Activated CD8-positive, alpha-beta memory T cell treated with anti-CD3 and anti-CD28 coated beads, Interleukin-2, amount 10 ng/mL, durations not matched to agents 7 days and 5 days (primary cell): ENCODE measurements at regions not wholly inside any gene's neighbourhood (a gene's known extent, or its start where the extent isn't known, plus 50 kb on each side); places are given as distances from the start of the nearest gene placed in this dataset.
"Not testable (repeated sequence)": the region's sequence is repeated elsewhere in the genome, so short reads cannot be mapped to it uniquely, and the experiment has no call there.

Source experiments
- ATAC-seq: fragments of 150-1000 bp; cut with Tn5 transposase; one replicate; pipeline ENCODE4 v1.10.0; 2021; ENCODE audit warnings: moderate library complexity
- CTCF ChIA-PET: fragments of 350-600 bp; sonication (Branson Sonifier 250); formaldehyde crosslinking; loops from one replicate; lab custom pipeline; 2021; ENCODE audit warnings: antibody characterized with exemption; lab: Charles Lee
- DNase-seq: peaks from one replicate; pipeline ENCODE4 v3.0.0-alpha.2; 2020
- H3K27ac Mint-ChIP-seq: one replicate; pipeline ENCODE4 v1.8.0; 2021; ENCODE audit warnings: mild to moderate bottlenecking, mixed read lengths
- H3K27me3 Mint-ChIP-seq: one replicate; pipeline ENCODE4 v1.8.0; 2021; ENCODE audit warnings: mixed read lengths
- H3K36me3 Mint-ChIP-seq: one replicate; pipeline ENCODE4 v1.8.0; 2021; ENCODE audit warnings: mild to moderate bottlenecking, mixed read lengths
- H3K4me1 Mint-ChIP-seq: one replicate; pipeline ENCODE4 v1.8.0; 2021; ENCODE audit warnings: mixed read lengths
- H3K4me3 Mint-ChIP-seq: one replicate; pipeline ENCODE4 v1.8.0; 2021; ENCODE audit warnings: mild to moderate bottlenecking, moderate library complexity, mixed read lengths
- H3K9me3 Mint-ChIP-seq: one replicate; pipeline ENCODE4 v1.8.0; 2022; ENCODE audit warnings: low read depth, mixed read lengths

DNA sequence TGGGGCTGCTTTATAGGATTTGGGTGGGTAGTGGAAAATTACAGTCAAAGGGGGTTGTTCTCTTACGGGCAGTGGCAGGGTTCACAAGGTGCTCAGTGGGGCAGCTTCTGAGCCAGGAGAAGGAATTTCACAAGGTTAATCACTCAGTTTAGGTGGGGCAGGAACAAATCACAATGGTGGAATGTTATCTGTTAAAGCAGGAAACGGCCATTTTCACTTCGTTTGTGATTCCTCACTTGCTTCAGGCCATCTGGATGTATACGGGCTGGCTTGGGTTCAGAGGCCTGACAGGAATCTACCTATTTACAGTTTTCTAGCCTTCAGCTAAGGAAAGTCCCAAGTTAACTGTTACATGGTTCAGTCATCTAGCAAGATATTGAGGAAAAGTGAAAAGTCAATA lies 1003.5 kb downstream of the STPG2 start:
- DNase-seq (no peak), ATAC-seq (no peak)
- CTCF ChIA-PET: no interaction called here

DNA sequence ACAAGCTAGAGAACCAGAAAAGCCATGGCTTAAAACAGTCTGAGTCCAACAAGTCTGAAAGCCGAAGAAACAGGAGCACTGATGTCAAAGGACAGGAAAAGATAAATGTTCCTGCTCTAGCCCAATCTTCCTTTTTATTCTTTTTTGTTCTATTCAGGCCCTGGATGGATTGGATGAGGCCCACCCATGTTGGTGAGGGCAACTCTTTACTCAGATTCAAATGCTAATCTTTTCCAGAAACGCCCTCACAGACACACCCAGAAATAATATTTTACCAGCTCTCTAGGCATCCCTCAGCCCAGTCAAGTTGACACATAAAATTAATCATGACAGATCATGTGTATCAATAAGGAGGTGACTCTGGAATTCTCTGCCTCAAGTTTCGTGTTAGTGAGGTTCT lies 1002.7 kb downstream of the STPG2 start:
- no peak for ATAC-seq
- Mint-ChIP-seq H3K4me3 (no peak overlapping the region), H3K36me3 (no peaks in the 10 kb centered on the region), H3K9me3 (peaks cover 4% of the 10 kb centered on the region), H3K27me3 (no peaks in the 10 kb centered on the region), H3K4me1 (no peaks in the 10 kb centered on the region), H3K27ac (no peak overlapping the region)
- CTCF ChIA-PET: no interaction called here
- no peak for DNase-seq

More for the DNA sequence above, 1003.5 kb downstream of the STPG2 start:
- H3K27ac Mint-ChIP-seq: no peak overlapping the region
- no peaks in the 10 kb centered on the region for H3K4me1 Mint-ChIP-seq
- H3K9me3 Mint-ChIP-seq: peaks cover 4% of the 10 kb centered on the region
- H3K4me3 Mint-ChIP-seq: no peak overlapping the region
- no peaks in the 10 kb centered on the region for H3K27me3 Mint-ChIP-seq
- no peaks in the 10 kb centered on the region for H3K36me3 Mint-ChIP-seq

DNA sequence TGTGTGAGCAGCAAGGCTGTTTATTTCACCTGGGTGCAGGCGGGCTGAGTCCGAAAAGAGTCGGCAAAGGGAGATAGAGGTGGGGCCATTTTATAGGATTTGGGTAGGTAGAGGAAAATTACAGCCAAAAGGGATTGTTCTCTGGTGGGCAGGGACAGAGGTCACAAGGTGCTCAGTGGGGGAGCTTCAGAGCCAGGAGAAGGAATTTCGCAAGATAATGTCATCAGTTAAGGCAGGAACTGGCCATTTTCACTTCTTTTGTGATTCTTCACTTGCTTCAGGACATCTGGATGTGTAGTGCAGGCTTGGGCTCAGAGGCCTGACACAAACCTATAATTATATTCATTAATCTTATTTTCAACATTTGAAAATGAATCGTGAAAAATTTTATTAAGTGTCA lies 1001.9 kb downstream of the STPG2 start:
- CTCF ChIA-PET, DNase-seq, H3K4me3 Mint-ChIP-seq, H3K9me3 Mint-ChIP-seq, H3K36me3 Mint-ChIP-seq, H3K4me1 Mint-ChIP-seq, H3K27ac Mint-ChIP-seq, H3K27me3 Mint-ChIP-seq, ATAC-seq: not testable (repeated sequence)

GRCh38 chr4:97142410-97142809 lies 1000.9 kb downstream of the STPG2 start:
- ATAC-seq: no peak
- DNase-seq: no peak
- H3K27me3 Mint-ChIP-seq: no peaks in the 10 kb centered on the region
- no peaks in the 10 kb centered on the region for H3K4me1 Mint-ChIP-seq
- peaks cover 4% of the 10 kb centered on the region for H3K9me3 Mint-ChIP-seq
- H3K36me3 Mint-ChIP-seq: no peaks in the 10 kb centered on the region
- CTCF ChIA-PET: no interaction called here
- no peak overlapping the region for H3K27ac Mint-ChIP-seq
- H3K4me3 Mint-ChIP-seq: no peak overlapping the region

GRCh38 chr4:97142893-97143292 lies 1000.4 kb downstream of the STPG2 start:
- ATAC-seq (no peak), DNase-seq (no peak)
- Mint-ChIP-seq H3K9me3 (peaks cover 4% of the 10 kb centered on the region), H3K27ac (no peak overlapping the region), H3K4me3 (no peak overlapping the region), H3K36me3 (no peaks in the 10 kb centered on the region), H3K27me3 (no peaks in the 10 kb centered on the region), H3K4me1 (no peaks in the 10 kb centered on the region)
- CTCF ChIA-PET: no interaction called here

GRCh38 chr4:97144199-97144598 lies 999.1 kb downstream of the STPG2 start:
- Mint-ChIP-seq H3K36me3 (no peaks in the 10 kb centered on the region), H3K27me3 (no peaks in the 10 kb centered on the region), H3K27ac (no peak overlapping the region), H3K4me3 (no peak overlapping the region), H3K4me1 (no peaks in the 10 kb centered on the region), H3K9me3 (no peaks in the 10 kb centered on the region)
- DNase-seq: no peak
- ATAC-seq: no peak
- CTCF ChIA-PET: no interaction called here

DNA sequence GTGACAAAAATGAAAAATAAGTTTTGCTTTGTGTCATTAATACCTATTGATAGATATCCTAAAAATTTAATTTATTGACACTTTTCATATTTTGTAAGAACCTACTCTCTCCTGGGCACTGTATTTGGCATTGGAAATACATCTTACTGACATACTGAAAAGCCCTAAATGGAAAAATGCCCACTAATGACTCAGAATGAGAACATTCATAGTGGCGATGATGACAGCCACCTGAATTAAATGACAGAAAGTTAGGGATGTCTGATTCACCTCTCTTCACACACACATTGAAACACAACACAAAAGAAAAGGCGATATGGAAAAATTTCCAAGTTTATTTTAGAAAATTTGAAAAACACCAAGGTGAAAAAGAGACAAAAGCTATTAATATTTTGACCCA lies 992.3 kb downstream of the STPG2 start:
- Mint-ChIP-seq H3K27me3 (no peaks in the 10 kb centered on the region), H3K27ac (no peak overlapping the region), H3K4me3 (no peak overlapping the region), H3K4me1 (no peaks in the 10 kb centered on the region), H3K9me3 (no peaks in the 10 kb centered on the region), H3K36me3 (no peaks in the 10 kb centered on the region)
- DNase-seq: no peak
- CTCF ChIA-PET: no interaction called here
- no peak for ATAC-seq

GRCh38 chr4:97152149-97152548 lies 991.1 kb downstream of the STPG2 start:
- Mint-ChIP-seq H3K27ac (no peak overlapping the region), H3K36me3 (no peaks in the 10 kb centered on the region), H3K4me3 (no peak overlapping the region), H3K4me1 (no peaks in the 10 kb centered on the region), H3K9me3 (no peaks in the 10 kb centered on the region), H3K27me3 (no peaks in the 10 kb centered on the region)
- DNase-seq (no peak), ATAC-seq (no peak)
- CTCF ChIA-PET: no interaction called here

GRCh38 chr4:97153042-97153441 lies 990.2 kb downstream of the STPG2 start:
- CTCF ChIA-PET: no interaction called here
- Mint-ChIP-seq H3K27me3 (no peaks in the 10 kb centered on the region), H3K4me1 (no peaks in the 10 kb centered on the region), H3K4me3 (no peak overlapping the region), H3K27ac (no peak overlapping the region), H3K36me3 (no peaks in the 10 kb centered on the region), H3K9me3 (no peaks in the 10 kb centered on the region)
- DNase-seq (no peak), ATAC-seq (no peak)

GRCh38 chr4:97159625-97160024 lies 983.7 kb downstream of the STPG2 start:
- no peaks in the 10 kb centered on the region for H3K9me3 Mint-ChIP-seq
- ATAC-seq (no peak), DNase-seq (no peak)
- CTCF ChIA-PET: no interaction called here
- H3K36me3 Mint-ChIP-seq: no peaks in the 10 kb centered on the region
- no peak overlapping the region for H3K27ac Mint-ChIP-seq
- no peak overlapping the region for H3K4me3 Mint-ChIP-seq
- H3K4me1 Mint-ChIP-seq: no peaks in the 10 kb centered on the region
- no peaks in the 10 kb centered on the region for H3K27me3 Mint-ChIP-seq

DNA sequence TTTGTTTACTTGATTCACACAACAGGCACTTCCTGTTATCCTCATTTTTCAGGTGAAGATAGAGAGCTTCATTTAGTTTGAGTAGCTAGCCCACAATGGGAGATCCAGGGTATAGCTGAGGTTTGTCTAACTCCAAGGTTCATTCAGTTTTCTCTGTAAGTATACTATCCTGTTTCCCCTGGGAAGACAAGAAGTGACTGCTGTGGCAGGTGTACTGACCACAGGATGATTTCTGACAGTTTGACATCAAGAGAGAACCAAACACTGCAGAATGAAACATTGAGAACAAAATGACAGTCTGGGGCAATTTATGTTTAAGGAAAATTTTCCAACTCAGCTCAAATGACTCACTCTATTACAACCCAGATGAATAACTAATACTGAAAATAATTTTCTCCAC lies 958.0 kb downstream of the STPG2 start:
- H3K27ac Mint-ChIP-seq: no peak overlapping the region
- CTCF ChIA-PET: no interaction called here
- DNase-seq (no peak), ATAC-seq (no peak)
- H3K4me1 Mint-ChIP-seq: no peaks in the 10 kb centered on the region
- H3K36me3 Mint-ChIP-seq: no peaks in the 10 kb centered on the region
- no peaks in the 10 kb centered on the region for H3K27me3 Mint-ChIP-seq
- peaks cover 7% of the 10 kb centered on the region for H3K9me3 Mint-ChIP-seq
- H3K4me3 Mint-ChIP-seq: no peak overlapping the region

GRCh38 chr4:97197106-97197505 lies 946.2 kb downstream of the STPG2 start:
- Mint-ChIP-seq H3K27me3 (no peaks in the 10 kb centered on the region), H3K36me3 (no peaks in the 10 kb centered on the region), H3K4me3 (no peak overlapping the region), H3K9me3 (peaks cover 4% of the 10 kb centered on the region), H3K27ac (no peak overlapping the region), H3K4me1 (no peaks in the 10 kb centered on the region)
- ATAC-seq (no peak), DNase-seq (no peak)
- CTCF ChIA-PET: no interaction called here

DNA sequence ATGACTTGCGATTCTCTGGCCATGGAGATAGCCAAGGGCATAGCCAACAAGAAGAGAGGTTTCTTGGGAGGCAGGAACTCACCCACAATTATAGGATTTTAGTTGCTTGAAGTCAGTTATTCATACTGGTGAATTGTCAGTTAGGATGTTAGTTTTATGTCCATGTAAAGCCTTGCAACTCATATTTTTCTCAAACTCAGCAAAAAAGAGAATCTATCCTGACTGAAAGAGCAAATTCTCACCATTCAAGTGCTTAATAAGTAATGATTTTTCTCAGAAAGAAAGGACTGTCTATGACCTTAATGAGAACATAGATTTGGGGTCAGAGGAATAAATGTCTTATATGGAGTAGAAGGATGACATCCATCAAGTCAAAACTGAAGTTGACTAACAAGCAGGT lies 934.5 kb downstream of the STPG2 start:
- no peaks in the 10 kb centered on the region for H3K27me3 Mint-ChIP-seq
- DNase-seq: no peak

DNA sequence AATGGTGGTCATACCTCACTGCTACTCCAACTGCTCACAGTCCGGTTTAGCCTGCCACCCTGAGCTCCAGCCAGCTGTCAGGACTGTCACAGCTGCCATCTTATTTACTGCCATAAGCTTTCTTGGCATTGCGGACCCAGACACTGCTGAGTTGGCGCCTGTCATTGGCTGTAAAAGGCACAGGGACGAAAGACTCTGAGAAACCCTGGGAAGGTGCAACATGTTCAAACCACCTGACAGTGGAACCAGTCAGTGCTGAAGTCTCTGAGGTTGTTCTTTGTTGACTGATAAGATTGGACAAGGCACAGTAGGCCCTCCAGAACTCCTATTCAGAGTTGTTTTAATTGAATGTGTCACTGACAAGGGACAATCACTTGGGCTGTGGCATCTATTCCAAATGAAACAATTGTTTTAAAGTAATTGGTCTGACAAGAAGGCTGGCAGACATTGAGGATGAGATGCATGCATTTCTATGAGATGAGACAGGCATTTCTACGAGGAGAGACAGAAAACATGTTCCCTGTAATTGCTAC lies 927.8 kb downstream of the STPG2 start:
- no peaks in the 10 kb centered on the region for H3K36me3 Mint-ChIP-seq
- no peaks in the 10 kb centered on the region for H3K9me3 Mint-ChIP-seq
- ATAC-seq (no peak), DNase-seq (no peak)
- CTCF ChIA-PET: no interaction called here
- no peak overlapping the region for H3K4me3 Mint-ChIP-seq
- no peaks in the 10 kb centered on the region for H3K4me1 Mint-ChIP-seq
- no peak overlapping the region for H3K27ac Mint-ChIP-seq
- H3K27me3 Mint-ChIP-seq: no peaks in the 10 kb centered on the region

More for the DNA sequence above, 934.5 kb downstream of the STPG2 start:
- Mint-ChIP-seq H3K27ac (no peak overlapping the region), H3K4me1 (no peaks in the 10 kb centered on the region), H3K9me3 (peaks cover 5% of the 10 kb centered on the region), H3K4me3 (no peak overlapping the region), H3K36me3 (no peaks in the 10 kb centered on the region)
- ATAC-seq: no peak
- CTCF ChIA-PET: no interaction called here

DNA sequence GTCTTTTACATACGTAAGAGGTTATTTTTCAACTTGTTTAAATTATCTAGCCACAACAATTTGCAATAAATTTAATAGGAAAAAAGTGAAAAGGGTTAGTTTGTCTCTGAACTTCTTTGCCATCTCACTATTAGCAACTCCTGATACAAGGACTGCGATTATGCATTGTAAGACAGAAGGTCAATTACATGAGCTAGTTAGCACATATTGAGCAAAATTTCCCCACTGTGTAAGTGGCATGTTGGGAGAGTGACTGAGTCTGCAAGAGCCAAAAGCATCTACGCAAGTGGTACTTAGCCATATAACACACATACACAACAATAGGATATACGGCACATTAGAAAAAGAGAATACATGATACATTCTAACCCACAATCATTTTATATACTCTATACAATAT lies 927.2 kb downstream of the STPG2 start:
- DNase-seq (no peak), ATAC-seq (no peak)
- Mint-ChIP-seq H3K4me3 (no peak overlapping the region), H3K36me3 (no peaks in the 10 kb centered on the region), H3K27me3 (no peaks in the 10 kb centered on the region), H3K4me1 (no peaks in the 10 kb centered on the region), H3K27ac (no peak overlapping the region), H3K9me3 (no peaks in the 10 kb centered on the region)
- CTCF ChIA-PET: no interaction called here
